OCI-LY7 (cell line): ENCODE measurements at regions not wholly inside any gene's neighbourhood (a gene's known extent, or its start where the extent isn't known, plus 50 kb on each side); places are given as distances from the start of the nearest gene placed in this dataset.
"Not testable (repeated sequence)": the region's sequence is repeated elsewhere in the genome, so short reads cannot be mapped to it uniquely, and the experiment has no call there.

Source experiments
- BruUV-seq: library from RNA; stranded (reverse); fragments of 400-500 nt; replicated peaks from 2 replicates; lab custom pipeline; 2021; lab: Mats Ljungman, UMichigan
- CTCF ChIA-PET: fragments of 300-600 bp; sonication (Branson Sonifier 250); formaldehyde crosslinking; loops from one replicate; lab custom pipeline; 2022; ENCODE audit warnings: antibody characterized with exemption; ENCODE audit not compliant: unreplicated experiment; lab: Charles Lee
- POLR2A ChIA-PET: fragments of 300-600 bp; sonication (Branson Sonifier 250); formaldehyde crosslinking; loops from one replicate; lab custom pipeline; 2022; ENCODE audit warnings: antibody characterized with exemption; lab: Charles Lee
- DNase-seq: peaks from one replicate; pipeline ENCODE4 v3.0.0-alpha.2; 2015; ENCODE audit warnings: low spot score
- H2AFZ ChIP-seq: fragments of 200-600 bp; sonication (generic), shearing (Covaris generic); 2 replicates; pipeline ENCODE4 v1.6.1; 2014; ENCODE audit warnings: mild to moderate bottlenecking, antibody characterized with exemption, low read length, moderate library complexity
- H3K27ac ChIP-seq: fragments of 200-600 bp; sonication (generic); 2 replicates; pipeline ENCODE4 v1.5.1; 2014; ENCODE audit warnings: mixed run types, low read depth, mild to moderate bottlenecking, moderate library complexity, low read length, inconsistent platforms; ENCODE audit not compliant: poor library complexity, severe bottlenecking
- H3K36me3 ChIP-seq: fragments of 200-600 bp; sonication (generic); 2 replicates; pipeline ENCODE4 v1.6.1; 2014; ENCODE audit warnings: mild to moderate bottlenecking, antibody characterized with exemption, low read length, moderate library complexity, mixed read lengths; ENCODE audit not compliant: insufficient read depth
- H3K4me1 ChIP-seq: fragments of 200-600 bp; sonication (generic); 2 replicates; pipeline ENCODE4 v1.5.1; 2014; ENCODE audit warnings: mild to moderate bottlenecking, low read length; ENCODE audit not compliant: insufficient read depth, poor library complexity, severe bottlenecking
- H3K4me2 ChIP-seq: fragments of 200-600 bp; sonication (generic); 2 replicates; pipeline ENCODE4 v1.6.1; 2014; ENCODE audit warnings: mild to moderate bottlenecking, low read length
- H3K4me3 ChIP-seq: fragments of 200-600 bp; sonication (generic); 2 replicates; pipeline ENCODE4 v1.5.1; 2014; ENCODE audit warnings: mild to moderate bottlenecking, low read depth, low read length; ENCODE audit not compliant: poor library complexity, severe bottlenecking
- H3K79me2 ChIP-seq: fragments of 200-600 bp; sonication (generic); 2 replicates; pipeline ENCODE4 v1.6.1; 2016; ENCODE audit warnings: low read depth, mild to moderate bottlenecking, low read length, moderate library complexity, mixed read lengths; ENCODE audit not compliant: insufficient read depth
- H3K9me2 ChIP-seq: fragments of 200-600 bp; sonication (generic); 2 replicates; pipeline ENCODE4 v1.6.1; 2016; ENCODE audit warnings: mild to moderate bottlenecking, low read length, mixed read lengths; ENCODE audit not compliant: insufficient read depth
- H3K9me3 ChIP-seq: fragments of 200-600 bp; sonication (generic); 2 replicates; pipeline ENCODE4 v1.6.1; 2014; ENCODE audit warnings: mild to moderate bottlenecking, mixed run types, low read length, mixed read lengths
- H4K20me1 ChIP-seq: fragments of 200-600 bp; sonication (generic); 2 replicates; pipeline ENCODE4 v1.6.1; 2014; ENCODE audit warnings: mild to moderate bottlenecking, antibody characterized with exemption, low read length, moderate library complexity, mixed read lengths; ENCODE audit not compliant: insufficient read depth
- CTCF ChIP-seq: fragments of 200-600 bp; sonication (generic); conservative IDR thresholded peaks from 2 replicates; pipeline ENCODE4 v1.5.1; 2014; ENCODE audit warnings: mild to moderate bottlenecking, antibody characterized with exemption, low read length, moderate library complexity, mixed read lengths
- EZH2phosphoT487 ChIP-seq: fragments of 200-600 bp; sonication (generic); IDR thresholded peaks from 2 replicates; pipeline ENCODE4 v1.6.1; 2018; ENCODE audit warnings: low read depth, borderline replicate concordance, mild to moderate bottlenecking, mixed run types, antibody characterized with exemption, low read length, moderate library complexity, mixed read lengths
- intact Hi-C: fragments of 100-400 bp; cut with micrococcal nuclease; formaldehyde crosslinking; loops from one replicate; pipeline ENCODE4 v1.10.0; 2022; ENCODE audit not compliant: unreplicated experiment

DNA sequence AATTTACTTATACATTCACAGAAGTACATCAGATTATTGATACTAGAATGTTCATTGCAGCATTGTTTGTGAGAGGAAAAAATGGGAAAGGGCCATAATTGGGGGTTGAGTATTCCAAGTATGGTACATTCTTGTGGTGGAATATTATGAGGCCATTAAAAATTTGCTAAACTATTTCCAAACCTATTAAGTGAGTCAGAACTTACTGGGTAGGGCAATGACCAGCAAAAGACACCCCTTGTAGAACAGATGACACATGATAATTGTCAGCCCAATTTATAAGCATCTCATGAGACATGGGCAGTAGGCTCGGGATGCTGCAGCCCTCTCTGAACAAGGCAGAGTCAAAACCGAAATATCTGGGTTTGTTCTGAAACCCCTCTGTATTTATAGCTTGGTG, 192.6 kb upstream of the IL12B start:
- BruUV-seq = no TSS peak
- no peak for DNase-seq
- Histone ChIP-seq H2AFZ (no peak overlapping the region), H4K20me1 (no peaks in the 10 kb centered on the region), H3K4me3 (no peak overlapping the region), H3K4me1 (no peaks in the 10 kb centered on the region), H3K79me2 (no peaks in the 10 kb centered on the region), H3K36me3 (no peaks in the 10 kb centered on the region), H3K9me2 (no peaks in the 10 kb centered on the region), H3K4me2 (no peak overlapping the region), H3K9me3 (no peaks in the 10 kb centered on the region), H3K27ac (no peak overlapping the region)
- intact Hi-C loops = no loop called here
- POLR2A ChIA-PET = no interaction called here
- CTCF ChIA-PET = no interaction called here
- TF ChIP-seq CTCF (no peak), EZH2phosphoT487 (no peak)

- DNase-seq, POLR2A ChIA-PET, H3K4me1 ChIP-seq, H4K20me1 ChIP-seq, H3K27ac ChIP-seq, BruUV-seq, H3K9me2 ChIP-seq, H3K9me3 ChIP-seq, H3K4me2 ChIP-seq, H3K79me2 ChIP-seq, CTCF ChIA-PET, H3K36me3 ChIP-seq, H3K4me3 ChIP-seq, intact Hi-C loops, H2AFZ ChIP-seq: not testable (repeated sequence)
These were observed 194.0 kb upstream of the IL12B start for GRCh38 chr5:159524279-159524678.

- Histone ChIP-seq H2AFZ (no peak overlapping the region), H3K4me1 (no peaks in the 10 kb centered on the region), H4K20me1 (no peaks in the 10 kb centered on the region), H3K9me3 (no peaks in the 10 kb centered on the region), H3K36me3 (no peaks in the 10 kb centered on the region), H3K9me2 (no peaks in the 10 kb centered on the region), H3K4me3 (no peak overlapping the region), H3K27ac (no peak overlapping the region), H3K4me2 (no peak overlapping the region), H3K79me2 (no peaks in the 10 kb centered on the region)
- ChIA-PET CTCF (no interaction called here), POLR2A (no interaction called here)
- DNase-seq = no peak
- intact Hi-C loops = no loop called here
- TF ChIP-seq CTCF = no peak
- TF ChIP-seq EZH2phosphoT487 = no peak
- no TSS peak for BruUV-seq
These were observed 194.8 kb upstream of the IL12B start for GRCh38 chr5:159525117-159525516.
